Keratinocyte (primary cell): ENCODE measurements at regions not wholly inside any gene's neighbourhood (a gene's known extent, or its start where the extent isn't known, plus 50 kb on each side); places are given as distances from the start of the nearest gene placed in this dataset.

ENCODE experiments used
- EZH2 ChIP-seq: IDR thresholded peaks from one replicate; pipeline ENCODE4 v1.6.1; 2012; ENCODE audit warnings: inconsistent platforms, mild to moderate bottlenecking, low read length, moderate library complexity
- TF ChIP-seq, protein P1 (sequence below), 3 experiments: IDR thresholded peaks in 1 of 3; conservative IDR thresholded peaks in 1 of 3; optimal IDR thresholded peaks in 1 of 3; 2 replicates in 2 of 3; 3 replicates in 1 of 3; pipeline versions ENCODE3 to v1.5.1; 2011; ENCODE audit warnings: low read length in 3 of 3, mild to moderate bottlenecking in 3 of 3, moderate library complexity in 2 of 3, control low read depth in 1 of 3, inconsistent platforms in 1 of 3; ENCODE audit not compliant: insufficient read depth in 2 of 3; ENCODE audit errors: extremely low read depth in 1 of 3

GRCh38 chr5:92944337-92944736, 636.7 kb downstream of the NR2F1-AS1 start:
- TF ChIP-seq, protein P1, sequence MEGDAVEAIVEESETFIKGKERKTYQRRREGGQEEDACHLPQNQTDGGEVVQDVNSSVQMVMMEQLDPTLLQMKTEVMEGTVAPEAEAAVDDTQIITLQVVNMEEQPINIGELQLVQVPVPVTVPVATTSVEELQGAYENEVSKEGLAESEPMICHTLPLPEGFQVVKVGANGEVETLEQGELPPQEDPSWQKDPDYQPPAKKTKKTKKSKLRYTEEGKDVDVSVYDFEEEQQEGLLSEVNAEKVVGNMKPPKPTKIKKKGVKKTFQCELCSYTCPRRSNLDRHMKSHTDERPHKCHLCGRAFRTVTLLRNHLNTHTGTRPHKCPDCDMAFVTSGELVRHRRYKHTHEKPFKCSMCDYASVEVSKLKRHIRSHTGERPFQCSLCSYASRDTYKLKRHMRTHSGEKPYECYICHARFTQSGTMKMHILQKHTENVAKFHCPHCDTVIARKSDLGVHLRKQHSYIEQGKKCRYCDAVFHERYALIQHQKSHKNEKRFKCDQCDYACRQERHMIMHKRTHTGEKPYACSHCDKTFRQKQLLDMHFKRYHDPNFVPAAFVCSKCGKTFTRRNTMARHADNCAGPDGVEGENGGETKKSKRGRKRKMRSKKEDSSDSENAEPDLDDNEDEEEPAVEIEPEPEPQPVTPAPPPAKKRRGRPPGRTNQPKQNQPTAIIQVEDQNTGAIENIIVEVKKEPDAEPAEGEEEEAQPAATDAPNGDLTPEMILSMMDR (optimal IDR thresholded peaks at IDR 0.05 in 1 of 3, IDR thresholded peaks at IDR 0.05 in 1 of 3, conservative IDR thresholded peaks at IDR 0.05 in 1 of 3; ENCODE audit: extremely low read depth in 1 of 3, insufficient read depth in 2 of 3, low read length in 3 of 3) = no peak
- TF ChIP-seq EZH2 = no peak
